ENCODE measurements at regions not wholly inside any gene's neighbourhood (a gene's known extent, or its start where the extent isn't known, plus 50 kb on each side); places are given as distances from the start of the nearest gene placed in this dataset.

- Histone ChIP-seq H3K27ac (replicated peaks) (no peak overlapping the region), H3K27me3 (ENCODE audit: insufficient read depth, poor library complexity, severe bottlenecking) (no peaks in the 10 kb centered on the region), H3K4me3 (replicated peaks; ENCODE audit: insufficient read depth, low read length) (no peak overlapping the region)
- TF ChIP-seq REST (IDR thresholded peaks at IDR 0.05; ENCODE audit: insufficient replicate concordance, low read depth) (no peak), POLR2AphosphoS5 (IDR thresholded peaks at IDR 0.05; ENCODE audit: low read depth) (no peak)
- no peak for DNase-seq (ENCODE audit: low read depth in 1 of 2, low spot score in 1 of 2)
These were observed 586.1 kb downstream of the CENPC start for GRCh38 chr4:66959207-66959606.

GRCh38 chr4:66956852-66957251 lies 588.5 kb downstream of the CENPC start:
- TF ChIP-seq REST (IDR thresholded peaks at IDR 0.05; ENCODE audit: insufficient replicate concordance, low read depth): no peak
- no peak for TF ChIP-seq GABPA (IDR thresholded peaks at IDR 0.05; ENCODE audit: low read depth)
- no peak for TF ChIP-seq POLR2AphosphoS5 (IDR thresholded peaks at IDR 0.05; ENCODE audit: low read depth)
- TF ChIP-seq SPI1 (IDR thresholded peaks at IDR 0.05; ENCODE audit: borderline replicate concordance, low read depth): no peak
- no peak for TF ChIP-seq CTCF (IDR thresholded peaks at IDR 0.05; ENCODE audit: insufficient read depth, low read length)
- no peak for DNase-seq (ENCODE audit: low read depth in 1 of 2, low spot score in 1 of 2)
- Histone ChIP-seq H3K27ac (replicated peaks) (no peak overlapping the region), H3K27me3 (ENCODE audit: insufficient read depth, poor library complexity, severe bottlenecking) (no peaks in the 10 kb centered on the region), H3K4me3 (replicated peaks; ENCODE audit: insufficient read depth, low read length) (no peak overlapping the region)

GRCh38 chr4:66956426-66956825 lies 588.9 kb downstream of the CENPC start:
- no peak overlapping the region for H3K27ac ChIP-seq (replicated peaks)
- H3K4me3 ChIP-seq (replicated peaks; ENCODE audit: insufficient read depth, low read length): no peak overlapping the region
- no peaks in the 10 kb centered on the region for H3K27me3 ChIP-seq (ENCODE audit: insufficient read depth, poor library complexity, severe bottlenecking)
- DNase-seq (ENCODE audit: low read depth in 1 of 2, low spot score in 1 of 2): no peak
- TF ChIP-seq REST (IDR thresholded peaks at IDR 0.05; ENCODE audit: insufficient replicate concordance, low read depth) (no peak), GABPA (IDR thresholded peaks at IDR 0.05; ENCODE audit: low read depth) (no peak), POLR2AphosphoS5 (IDR thresholded peaks at IDR 0.05; ENCODE audit: low read depth) (no peak), SPI1 (IDR thresholded peaks at IDR 0.05; ENCODE audit: borderline replicate concordance, low read depth) (no peak), CTCF (IDR thresholded peaks at IDR 0.05; ENCODE audit: insufficient read depth, low read length) (no peak)

GRCh38 chr4:66955784-66956183 lies 589.5 kb downstream of the CENPC start:
- Histone ChIP-seq H3K27me3 (ENCODE audit: insufficient read depth, poor library complexity, severe bottlenecking) (no peaks in the 10 kb centered on the region), H3K27ac (replicated peaks) (no peak overlapping the region), H3K4me3 (replicated peaks; ENCODE audit: insufficient read depth, low read length) (no peak overlapping the region)
- TF ChIP-seq SPI1 (IDR thresholded peaks at IDR 0.05; ENCODE audit: borderline replicate concordance, low read depth): no peak
- TF ChIP-seq CTCF (IDR thresholded peaks at IDR 0.05; ENCODE audit: insufficient read depth, low read length): no peak
- no peak for TF ChIP-seq POLR2AphosphoS5 (IDR thresholded peaks at IDR 0.05; ENCODE audit: low read depth)
- no peak for TF ChIP-seq REST (IDR thresholded peaks at IDR 0.05; ENCODE audit: insufficient replicate concordance, low read depth)
- TF ChIP-seq GABPA (IDR thresholded peaks at IDR 0.05; ENCODE audit: low read depth): no peak
- no peak for DNase-seq (ENCODE audit: low read depth in 1 of 2, low spot score in 1 of 2)

Data from HL-60 (cell line).